Esophagus muscularis mucosa (tissue), 4 donors: ENCODE measurements at regions not wholly inside any gene's neighbourhood (a gene's known extent, or its start where the extent isn't known, plus 50 kb on each side); places are given as distances from the start of the nearest gene placed in this dataset.

Experiments
- CTCF ChIP-seq, 3 experiments: fragments of 200-600 bp in 2 of 3; fragments of 450-650 bp in 1 of 3; sonication (generic) in 2 of 3; IDR thresholded peaks; one replicate each; pipeline ENCODE4 v1.5.1; 2017 to 2019; ENCODE audit warnings: antibody characterized with exemption in 3 of 3, mild to moderate bottlenecking in 2 of 3, moderate library complexity in 1 of 3
- EP300 ChIP-seq: sonication (generic); formaldehyde crosslinking; IDR thresholded peaks from one replicate; pipeline ENCODE4 v1.6.1; 2017; ENCODE audit warnings: antibody characterized with exemption
- POLR2A ChIP-seq: fragments of 450-650 bp; IDR thresholded peaks from one replicate; pipeline ENCODE4 v1.6.1; 2017; ENCODE audit warnings: antibody characterized with exemption, moderate library complexity, mild to moderate bottlenecking, low read depth

GRCh38 chr13:37212826-37213225, 107.4 kb upstream of the CSNK1A1L start:
- TF ChIP-seq POLR2A (no peak), CTCF (IDR thresholded peaks at IDR 0.05) (no peak), EP300 (no peak)
